GM12873 (cell line): ENCODE measurements at regions not wholly inside any gene's neighbourhood (a gene's known extent, or its start where the extent isn't known, plus 50 kb on each side); places are given as distances from the start of the nearest gene placed in this dataset.

Experiments used
- TF ChIP-seq, protein P1 (sequence below): IDR thresholded peaks from 2 replicates; pipeline ENCODE4 v1.5.1; 2012; ENCODE audit warnings: low read depth, mild to moderate bottlenecking, moderate library complexity, low read length, control low read depth; ENCODE audit not compliant: insufficient read depth; ENCODE audit errors: missing control alignments

DNA sequence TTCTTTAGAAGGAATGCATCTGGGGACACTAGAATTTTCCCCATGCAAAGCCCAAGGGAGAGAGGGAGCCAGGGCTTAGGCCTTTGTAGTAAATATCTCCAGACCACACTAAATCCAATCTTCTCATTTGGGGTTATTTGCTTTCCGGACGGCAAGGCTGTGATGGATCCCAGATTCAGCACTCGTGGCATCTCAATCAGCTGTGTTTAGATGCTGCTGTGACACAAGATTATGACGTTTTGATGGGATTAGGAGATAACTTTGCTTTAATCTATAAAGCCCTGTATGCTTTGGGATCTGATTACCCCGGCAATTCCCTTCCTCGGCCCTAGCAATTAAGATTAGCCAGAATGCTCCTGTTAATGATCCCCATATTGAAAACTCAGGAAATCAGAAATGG lies 686.7 kb upstream of the TBX3 start:
- TF ChIP-seq, protein P1, sequence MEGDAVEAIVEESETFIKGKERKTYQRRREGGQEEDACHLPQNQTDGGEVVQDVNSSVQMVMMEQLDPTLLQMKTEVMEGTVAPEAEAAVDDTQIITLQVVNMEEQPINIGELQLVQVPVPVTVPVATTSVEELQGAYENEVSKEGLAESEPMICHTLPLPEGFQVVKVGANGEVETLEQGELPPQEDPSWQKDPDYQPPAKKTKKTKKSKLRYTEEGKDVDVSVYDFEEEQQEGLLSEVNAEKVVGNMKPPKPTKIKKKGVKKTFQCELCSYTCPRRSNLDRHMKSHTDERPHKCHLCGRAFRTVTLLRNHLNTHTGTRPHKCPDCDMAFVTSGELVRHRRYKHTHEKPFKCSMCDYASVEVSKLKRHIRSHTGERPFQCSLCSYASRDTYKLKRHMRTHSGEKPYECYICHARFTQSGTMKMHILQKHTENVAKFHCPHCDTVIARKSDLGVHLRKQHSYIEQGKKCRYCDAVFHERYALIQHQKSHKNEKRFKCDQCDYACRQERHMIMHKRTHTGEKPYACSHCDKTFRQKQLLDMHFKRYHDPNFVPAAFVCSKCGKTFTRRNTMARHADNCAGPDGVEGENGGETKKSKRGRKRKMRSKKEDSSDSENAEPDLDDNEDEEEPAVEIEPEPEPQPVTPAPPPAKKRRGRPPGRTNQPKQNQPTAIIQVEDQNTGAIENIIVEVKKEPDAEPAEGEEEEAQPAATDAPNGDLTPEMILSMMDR = no peak

DNA sequence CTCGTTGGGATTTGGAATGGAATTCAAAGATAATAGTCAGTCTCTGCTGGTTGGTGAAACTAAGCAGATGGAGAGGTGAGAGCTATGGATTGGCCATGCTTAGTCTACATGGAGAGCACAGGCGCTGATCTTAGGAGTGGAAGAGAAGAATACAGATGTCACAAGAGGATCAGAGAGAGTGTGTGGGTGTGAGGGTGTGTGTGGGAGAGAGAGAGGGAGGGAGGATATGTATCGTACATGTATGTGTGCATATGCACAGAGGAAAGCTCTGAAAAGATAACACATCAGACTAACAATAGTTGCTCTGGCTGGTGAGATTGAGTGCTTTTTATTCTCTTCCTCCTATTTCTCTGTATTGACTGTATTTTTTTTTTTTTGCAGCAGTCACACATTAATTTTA lies 686.2 kb upstream of the TBX3 start:
- TF ChIP-seq, protein P1 = no peak

DNA sequence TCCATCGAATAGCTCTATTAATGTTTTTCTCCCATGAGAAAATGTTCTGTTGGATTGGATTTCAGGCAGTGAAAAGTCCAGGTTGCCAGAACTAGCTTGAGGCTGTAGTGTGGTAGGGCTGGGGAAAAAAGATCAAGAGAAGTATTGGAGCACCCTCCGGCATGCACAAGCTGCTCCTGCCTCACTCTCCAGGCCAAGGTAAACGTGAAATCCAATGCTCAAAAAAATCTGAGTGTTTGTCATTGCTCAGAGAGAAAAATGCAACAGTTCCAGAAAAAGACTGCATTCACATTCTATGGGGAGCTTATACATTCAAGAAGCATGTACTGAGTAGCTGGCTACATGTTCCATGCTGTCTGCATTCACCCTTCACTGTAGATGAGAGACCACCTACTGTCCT lies 680.9 kb upstream of the TBX3 start:
- TF ChIP-seq, protein P1 = no peak

DNA sequence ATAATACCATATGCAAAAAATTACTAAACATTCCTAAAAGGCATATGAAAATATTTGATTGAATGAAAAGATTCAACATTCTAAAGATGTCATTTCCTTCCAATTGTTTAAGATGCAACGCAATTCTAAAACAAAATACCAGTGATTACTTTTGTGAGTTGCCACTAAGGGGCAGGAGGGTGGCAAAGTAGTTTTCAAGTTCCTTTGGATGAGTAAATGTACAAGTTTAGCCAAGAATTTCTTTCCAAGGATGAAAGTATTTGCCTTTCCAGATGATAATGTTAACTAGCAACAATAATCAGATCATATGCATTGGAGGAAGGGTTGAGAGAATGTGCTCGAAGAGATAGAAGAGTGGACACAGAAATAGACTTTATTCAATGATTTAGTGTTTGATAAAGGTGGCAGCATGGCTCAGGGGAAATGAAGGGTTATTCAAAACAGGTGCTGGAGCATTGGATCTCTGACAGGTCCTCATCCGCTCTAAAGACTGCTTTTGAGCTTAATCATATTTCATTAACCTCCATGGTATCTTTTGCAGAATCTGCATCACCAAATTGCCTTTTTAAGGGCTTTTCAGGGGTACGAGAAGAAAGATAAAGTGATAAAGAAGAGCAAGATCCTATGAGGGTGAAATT lies 678.5 kb upstream of the TBX3 start:
- TF ChIP-seq, protein P1 = no peak

DNA sequence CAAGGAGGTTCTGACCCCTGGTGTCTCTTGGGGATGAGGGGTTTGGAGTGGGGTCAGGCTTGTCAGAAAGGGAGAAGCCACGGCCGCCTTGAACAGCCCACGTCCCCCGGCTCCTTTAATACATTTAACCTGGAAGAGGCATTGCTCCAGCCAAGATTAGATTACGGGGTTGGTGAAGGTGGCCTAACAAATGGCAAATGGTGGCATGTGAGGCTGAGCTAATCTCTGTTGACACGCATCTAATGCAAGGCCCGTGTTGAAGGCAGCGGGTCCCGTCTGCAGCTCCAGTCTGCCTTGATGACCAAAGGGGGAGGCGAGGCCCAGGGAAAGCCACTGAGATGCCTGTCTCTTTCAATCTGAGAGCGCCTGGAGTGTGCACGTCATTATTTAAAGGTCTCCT lies 673.7 kb upstream of the TBX3 start:
- TF ChIP-seq, protein P1 = no peak

DNA sequence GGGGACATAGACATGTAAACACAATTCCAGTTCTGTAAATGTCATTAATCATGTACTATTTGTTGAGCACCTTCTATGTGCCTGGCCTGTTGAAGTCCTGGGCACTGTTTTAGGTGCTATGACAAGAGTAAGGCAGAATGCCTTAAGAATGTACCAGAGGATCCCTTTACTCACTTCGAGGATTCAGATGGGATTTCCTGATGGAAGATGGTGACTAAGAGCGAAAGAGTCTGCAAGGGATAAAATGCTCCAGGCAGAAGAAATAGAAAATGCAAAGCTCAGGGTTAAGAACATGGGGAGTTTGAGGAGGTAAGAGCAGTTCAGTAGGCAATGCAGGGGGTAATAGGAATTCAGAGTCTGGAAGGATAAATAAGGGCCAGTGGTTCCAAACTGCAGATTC lies 671.3 kb upstream of the TBX3 start:
- TF ChIP-seq, protein P1 = no peak

DNA sequence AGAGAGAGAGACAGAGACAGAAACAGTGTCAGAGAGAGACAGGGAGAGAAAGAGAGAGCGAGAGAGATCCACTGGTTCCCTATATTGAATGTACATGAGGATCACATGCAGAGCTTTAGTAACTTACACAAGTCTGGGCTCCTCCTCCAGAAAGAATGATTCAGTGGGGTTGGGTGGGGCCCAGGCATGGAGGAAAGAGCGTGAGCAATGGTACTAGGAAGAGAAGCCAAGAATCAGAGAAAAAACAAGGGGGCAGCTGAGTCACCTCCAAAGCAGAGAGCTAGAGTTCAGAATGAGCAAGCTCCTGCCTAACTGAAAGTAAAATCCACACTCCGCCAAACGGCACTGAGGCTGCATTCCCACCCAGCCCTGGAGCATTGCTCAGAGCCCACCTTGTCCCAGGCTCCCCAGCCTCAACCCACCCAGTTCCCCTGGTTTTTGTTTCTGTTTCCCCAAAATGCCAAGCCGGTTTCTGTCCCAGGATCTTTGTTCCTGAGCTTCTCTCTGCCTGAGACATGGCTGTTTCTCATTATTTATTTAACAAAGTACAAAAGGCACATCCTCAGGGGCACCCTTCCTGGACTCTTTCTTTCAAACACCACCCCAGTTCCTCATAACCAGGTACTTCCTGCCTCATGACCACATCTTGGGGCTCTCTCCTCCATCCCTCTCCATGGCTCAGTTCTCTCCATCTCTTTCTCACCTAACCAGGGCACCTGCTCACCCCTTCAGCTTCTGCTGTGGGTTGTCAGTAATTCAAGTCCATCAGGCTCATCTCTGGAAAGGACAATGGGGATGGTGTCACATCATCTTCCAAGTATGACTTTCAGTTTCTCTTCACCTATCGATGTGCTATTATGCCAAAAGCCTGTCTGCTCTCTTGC lies 670.3 kb upstream of the TBX3 start:
- TF ChIP-seq, protein P1 = no peak
